C4-2B (cell line): ENCODE measurements at regions not wholly inside any gene's neighbourhood (a gene's known extent, or its start where the extent isn't known, plus 50 kb on each side); places are given as distances from the start of the nearest gene placed in this dataset.

Experiments
- H3K27ac ChIP-seq: fragments of 450-650 bp; 2 replicates; pipeline ENCODE4 v1.5.1; 2017
- CTCF ChIP-seq: fragments of 450-650 bp; conservative IDR thresholded peaks from 2 replicates; pipeline ENCODE4 v1.5.1; 2017; ENCODE audit warnings: mild to moderate bottlenecking
- ZFX ChIP-seq: fragments of 450-650 bp; IDR thresholded peaks from 2 replicates; pipeline ENCODE4 v1.6.1; 2017

GRCh38 chr3:76502076-76502475 lies 537.8 kb upstream of the ROBO2 start:
- H3K27ac ChIP-seq: no peak overlapping the region
- TF ChIP-seq ZFX (no peak), CTCF (no peak)

GRCh38 chr3:76505202-76505845 lies 534.6 kb upstream of the ROBO2 start:
- TF ChIP-seq CTCF (no peak), ZFX (no peak)

GRCh38 chr3:76509179-76509830 lies 530.6 kb upstream of the ROBO2 start:
- no peak overlapping the region for H3K27ac ChIP-seq

More at GRCh38 chr3:76505202-76505845, 534.6 kb upstream of the ROBO2 start:
- no peak overlapping the region for H3K27ac ChIP-seq

GRCh38 chr3:76514836-76515235 lies 525.1 kb upstream of the ROBO2 start:
- TF ChIP-seq CTCF: no peak
- TF ChIP-seq ZFX: no peak
- H3K27ac ChIP-seq: no peak overlapping the region

More at GRCh38 chr3:76509179-76509830, 530.6 kb upstream of the ROBO2 start:
- TF ChIP-seq CTCF: no peak
- TF ChIP-seq ZFX: no peak

- no peak for TF ChIP-seq ZFX
- no peak for TF ChIP-seq CTCF
- H3K27ac ChIP-seq: no peak overlapping the region
Observed at GRCh38 chr3:76523337-76523736, 516.6 kb upstream of the ROBO2 start.

GRCh38 chr3:76525726-76526125 lies 514.2 kb upstream of the ROBO2 start:
- no peak for TF ChIP-seq ZFX
- TF ChIP-seq CTCF: no peak

GRCh38 chr3:76527773-76528172 lies 512.1 kb upstream of the ROBO2 start:
- no peak for TF ChIP-seq CTCF
- H3K27ac ChIP-seq: no peak overlapping the region

More at GRCh38 chr3:76525726-76526125, 514.2 kb upstream of the ROBO2 start:
- H3K27ac ChIP-seq: no peak overlapping the region
